ENCODE measurements at regions not wholly inside any gene's neighbourhood (a gene's known extent, or its start where the extent isn't known, plus 50 kb on each side); places are given as distances from the start of the nearest gene placed in this dataset.

DNA sequence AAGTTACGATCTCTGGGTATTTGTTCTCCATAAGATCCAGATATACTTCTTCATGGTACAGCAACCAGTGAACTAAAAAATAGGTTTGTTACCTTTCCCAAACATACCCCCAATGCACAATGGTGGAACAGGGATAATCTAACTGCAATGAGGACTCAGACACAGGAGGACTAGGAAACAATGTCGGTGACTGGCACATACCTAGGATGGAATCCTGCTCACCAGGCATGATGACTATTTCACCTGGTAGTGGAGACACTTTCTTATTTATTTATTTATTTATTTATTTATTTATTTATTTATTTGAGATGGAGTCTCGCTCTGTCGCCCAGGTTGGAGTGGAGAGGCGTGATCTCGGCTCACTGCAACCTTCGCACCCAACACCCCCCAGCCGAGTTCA, 159.9 kb upstream of the CCNH start:
- CTCF ChIA-PET, result no interaction called here
- H3K4me3 ChIP-seq (ENCODE audit: control insufficient read depth in 1 of 2, extremely low read depth in 1 of 2, low read length in 1 of 2), result no peak overlapping the region
- ATAC-seq (replicated peaks in 1 of 4) (no peak), DNase-seq (no peak)
- no peaks in the 10 kb centered on the region for H3K27me3 ChIP-seq (replicated peaks in 1 of 2; ENCODE audit: control insufficient read depth in 2 of 2, extremely low read depth in 1 of 2, insufficient read depth in 2 of 2, low read length in 1 of 2)
- H3K27ac ChIP-seq (ENCODE audit: low read length), result no peak overlapping the region
- Mint-ChIP-seq H3K4me3 (no peak overlapping the region), H3K27me3 (peaks cover 0 to 4% of the 10 kb centered on the region in 2 donors), H3K4me1 (no peaks in the 10 kb centered on the region), H3K9me3 (no peaks in the 10 kb centered on the region), H3K27ac (no peak overlapping the region), H3K36me3 (no peaks in the 10 kb centered on the region)
- no peaks in the 10 kb centered on the region for H3K9me3 ChIP-seq
- 100% methylated on average over 2 of the region's 8 CpGs for WGBS (ENCODE audit: insufficient coverage)
- no peaks in the 10 kb centered on the region for H3K36me3 ChIP-seq (ENCODE audit: control insufficient read depth in 2 of 2, extremely low read depth in 1 of 2, insufficient read depth in 1 of 2, low read length in 1 of 2)
- POLR2A ChIA-PET, result no interaction called here
- no peaks in the 10 kb centered on the region for H3K4me1 ChIP-seq (ENCODE audit: control insufficient read depth in 1 of 2, extremely low read depth in 1 of 2, insufficient read depth in 2 of 2, low read length in 2 of 2)

DNA sequence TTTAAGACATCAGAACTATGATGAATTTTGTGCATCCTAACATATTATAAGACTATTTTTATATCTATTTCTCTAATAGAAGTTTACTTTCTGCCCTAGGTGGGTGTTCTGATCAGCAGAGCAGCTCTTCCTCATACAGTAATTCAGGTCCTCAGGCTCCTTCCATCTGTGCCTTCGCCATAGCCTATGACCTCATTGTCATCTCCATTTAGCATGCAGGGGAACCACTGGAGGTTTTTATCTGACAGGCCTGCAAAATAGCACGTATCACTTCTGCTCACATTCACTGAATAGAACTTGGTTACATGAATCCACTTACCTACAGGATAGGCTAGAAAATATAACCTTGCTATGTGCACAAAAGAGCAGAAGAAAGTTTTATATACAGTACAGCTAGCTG, 159.4 kb upstream of the CCNH start:
- POLR2A ChIA-PET, result no interaction called here
- H3K4me3 Mint-ChIP-seq, result no peak overlapping the region
- H3K36me3 Mint-ChIP-seq, result no peaks in the 10 kb centered on the region
- H3K36me3 ChIP-seq (ENCODE audit: control insufficient read depth in 2 of 2, extremely low read depth in 1 of 2, insufficient read depth in 1 of 2, low read length in 1 of 2), result no peaks in the 10 kb centered on the region
- peaks cover 0 to 7% of the 10 kb centered on the region in 2 donors for H3K27me3 Mint-ChIP-seq
- CTCF ChIA-PET, result no interaction called here
- peaks cover 0 to 3% of the 10 kb centered on the region in 2 experiments for H3K27me3 ChIP-seq (replicated peaks in 1 of 2; ENCODE audit: control insufficient read depth in 2 of 2, extremely low read depth in 1 of 2, insufficient read depth in 2 of 2, low read length in 1 of 2)
- H3K4me1 ChIP-seq (ENCODE audit: control insufficient read depth in 1 of 2, extremely low read depth in 1 of 2, insufficient read depth in 2 of 2, low read length in 2 of 2), result no peaks in the 10 kb centered on the region
- no peak overlapping the region for H3K27ac ChIP-seq (ENCODE audit: low read length)
- WGBS (ENCODE audit: insufficient coverage), result 60% methylated on average over 2 of the region's 2 CpGs
- no peak overlapping the region for H3K4me3 ChIP-seq (ENCODE audit: control insufficient read depth in 1 of 2, extremely low read depth in 1 of 2, low read length in 1 of 2)
- ATAC-seq (replicated peaks in 1 of 4), result no peak
- no peaks in the 10 kb centered on the region for H3K9me3 ChIP-seq
- no peak overlapping the region for H3K27ac Mint-ChIP-seq
- no peaks in the 10 kb centered on the region for H3K4me1 Mint-ChIP-seq
- H3K9me3 Mint-ChIP-seq, result no peaks in the 10 kb centered on the region
- no peak for DNase-seq

DNA sequence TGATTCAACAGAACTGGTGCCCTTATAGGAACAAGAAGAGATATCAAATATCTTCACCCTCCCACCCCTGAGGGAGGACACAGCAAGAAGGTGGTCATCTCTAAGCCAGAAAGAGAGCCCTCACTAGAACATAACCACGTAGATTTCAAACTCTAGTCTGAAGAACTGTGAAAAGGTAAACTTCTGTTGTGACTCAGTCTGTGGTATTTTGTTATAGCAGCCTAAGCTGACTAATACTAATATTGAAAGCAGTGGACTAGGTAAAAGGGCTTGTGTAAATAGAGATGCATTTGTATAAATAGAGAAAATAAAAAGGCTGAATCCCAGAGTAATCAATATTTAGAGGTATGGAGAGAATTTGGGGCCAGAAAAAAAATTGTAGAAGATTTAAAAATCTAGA, 157.6 kb upstream of the CCNH start:
- H3K27me3 ChIP-seq (replicated peaks in 1 of 2; ENCODE audit: control insufficient read depth in 2 of 2, extremely low read depth in 1 of 2, insufficient read depth in 2 of 2, low read length in 1 of 2), result peaks cover 0 to 9% of the 10 kb centered on the region in 2 experiments
- Mint-ChIP-seq H3K36me3 (no peaks in the 10 kb centered on the region), H3K27ac (no peak overlapping the region), H3K27me3 (peaks cover 0 to 8% of the 10 kb centered on the region in 2 donors), H3K4me3 (no peak overlapping the region), H3K4me1 (no peaks in the 10 kb centered on the region), H3K9me3 (no peaks in the 10 kb centered on the region)
- no CpG with 5 or more reads among the region's 1 CpG for WGBS (ENCODE audit: insufficient coverage)
- no peaks in the 10 kb centered on the region for H3K9me3 ChIP-seq
- ChIA-PET CTCF (no interaction called here), POLR2A (no interaction called here)
- H3K4me3 ChIP-seq (ENCODE audit: control insufficient read depth in 1 of 2, extremely low read depth in 1 of 2, low read length in 1 of 2), result no peak overlapping the region
- ATAC-seq (replicated peaks in 1 of 4) (no peak), DNase-seq (no peak)
- no peaks in the 10 kb centered on the region for H3K36me3 ChIP-seq (ENCODE audit: control insufficient read depth in 2 of 2, extremely low read depth in 1 of 2, insufficient read depth in 1 of 2, low read length in 1 of 2)
- no peaks in the 10 kb centered on the region for H3K4me1 ChIP-seq (ENCODE audit: control insufficient read depth in 1 of 2, extremely low read depth in 1 of 2, insufficient read depth in 2 of 2, low read length in 2 of 2)
- no peak overlapping the region for H3K27ac ChIP-seq (ENCODE audit: low read length)

DNA sequence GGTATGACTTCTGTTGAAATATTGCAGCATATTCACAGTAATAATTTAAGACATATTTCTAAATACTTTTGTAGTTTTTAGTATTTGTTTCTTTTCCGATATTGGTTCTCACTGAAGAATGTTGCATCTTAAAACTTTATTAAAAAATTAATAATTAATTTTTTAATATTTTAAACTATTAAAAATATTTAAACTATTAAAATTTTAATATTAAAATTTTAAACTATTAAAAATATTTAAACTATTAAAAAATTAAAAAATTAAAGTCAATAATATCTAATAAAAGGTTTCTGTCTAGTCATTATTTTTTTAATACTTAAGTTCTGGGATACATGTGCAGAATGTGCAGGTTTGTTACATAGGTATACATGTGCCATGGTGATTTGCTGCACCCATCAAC, 149.3 kb upstream of the CCNH start:
- WGBS (ENCODE audit: insufficient coverage), result no CpG with 5 or more reads among the region's 1 CpG
- Mint-ChIP-seq H3K4me1 (no peaks in the 10 kb centered on the region), H3K36me3 (no peaks in the 10 kb centered on the region), H3K4me3 (no peak overlapping the region), H3K27ac (no peak overlapping the region), H3K27me3 (peaks cover 6% of the 10 kb centered on the region in 2 donors), H3K9me3 (peaks cover 0 to 3% (median 0%) of the 10 kb centered on the region in 3 donors)
- peaks cover 0 to 5% of the 10 kb centered on the region in 2 experiments for H3K27me3 ChIP-seq (replicated peaks in 1 of 2; ENCODE audit: control insufficient read depth in 2 of 2, extremely low read depth in 1 of 2, insufficient read depth in 2 of 2, low read length in 1 of 2)
- H3K4me1 ChIP-seq (ENCODE audit: control insufficient read depth in 1 of 2, extremely low read depth in 1 of 2, insufficient read depth in 2 of 2, low read length in 2 of 2), result no peaks in the 10 kb centered on the region
- DNase-seq (no peak), ATAC-seq (replicated peaks in 1 of 4) (no peak)
- no peak overlapping the region for H3K27ac ChIP-seq (ENCODE audit: low read length)
- CTCF ChIA-PET, result no interaction called here
- no peak overlapping the region for H3K4me3 ChIP-seq (ENCODE audit: control insufficient read depth in 1 of 2, extremely low read depth in 1 of 2, low read length in 1 of 2)
- H3K36me3 ChIP-seq (ENCODE audit: control insufficient read depth in 2 of 2, extremely low read depth in 1 of 2, insufficient read depth in 1 of 2, low read length in 1 of 2), result no peaks in the 10 kb centered on the region
- H3K9me3 ChIP-seq, result no peaks in the 10 kb centered on the region
- POLR2A ChIA-PET, result no interaction called here

GRCh38 chr5:87560528-87560927, 147.8 kb upstream of the CCNH start:
- WGBS (ENCODE audit: insufficient coverage), result 80% methylated on average over 1 of the region's 2 CpGs
- Histone ChIP-seq H3K4me3 (ENCODE audit: control insufficient read depth in 1 of 2, extremely low read depth in 1 of 2, low read length in 1 of 2) (no peak overlapping the region), H3K27me3 (replicated peaks in 1 of 2; ENCODE audit: control insufficient read depth in 2 of 2, extremely low read depth in 1 of 2, insufficient read depth in 2 of 2, low read length in 1 of 2) (no peaks in the 10 kb centered on the region), H3K36me3 (ENCODE audit: control insufficient read depth in 2 of 2, extremely low read depth in 1 of 2, insufficient read depth in 1 of 2, low read length in 1 of 2) (no peaks in the 10 kb centered on the region), H3K9me3 (no peaks in the 10 kb centered on the region), H3K27ac (ENCODE audit: low read length) (no peak overlapping the region), H3K4me1 (ENCODE audit: control insufficient read depth in 1 of 2, extremely low read depth in 1 of 2, insufficient read depth in 2 of 2, low read length in 2 of 2) (no peaks in the 10 kb centered on the region)
- DNase-seq (no peak), ATAC-seq (replicated peaks in 1 of 4) (no peak)
- Mint-ChIP-seq H3K4me3 (no peak overlapping the region), H3K36me3 (no peaks in the 10 kb centered on the region), H3K27ac (no peak overlapping the region), H3K9me3 (peaks cover 0 to 3% (median 0%) of the 10 kb centered on the region in 3 donors), H3K4me1 (no peaks in the 10 kb centered on the region), H3K27me3 (peaks cover 3 to 10% of the 10 kb centered on the region in 2 donors)
- POLR2A ChIA-PET, result no interaction called here
- CTCF ChIA-PET, result no interaction called here

- POLR2A ChIA-PET, result no interaction called here
- ATAC-seq (replicated peaks in 1 of 4) (no peak), DNase-seq (no peak)
- Mint-ChIP-seq H3K4me3 (no peak overlapping the region), H3K36me3 (no peaks in the 10 kb centered on the region), H3K27ac (no peak overlapping the region), H3K4me1 (no peaks in the 10 kb centered on the region), H3K9me3 (peaks cover 0 to 8% (median 2%) of the 10 kb centered on the region in 3 donors), H3K27me3 (peaks cover 3 to 10% of the 10 kb centered on the region in 2 donors)
- no CpG with 5 or more reads among the region's 1 CpG for WGBS (ENCODE audit: insufficient coverage)
- Histone ChIP-seq H3K36me3 (ENCODE audit: control insufficient read depth in 2 of 2, extremely low read depth in 1 of 2, insufficient read depth in 1 of 2, low read length in 1 of 2) (no peaks in the 10 kb centered on the region), H3K27me3 (replicated peaks in 1 of 2; ENCODE audit: control insufficient read depth in 2 of 2, extremely low read depth in 1 of 2, insufficient read depth in 2 of 2, low read length in 1 of 2) (peaks cover 0 to 3% of the 10 kb centered on the region in 2 experiments), H3K9me3 (no peaks in the 10 kb centered on the region), H3K27ac (ENCODE audit: low read length) (no peak overlapping the region), H3K4me3 (ENCODE audit: control insufficient read depth in 1 of 2, extremely low read depth in 1 of 2, low read length in 1 of 2) (no peak overlapping the region), H3K4me1 (ENCODE audit: control insufficient read depth in 1 of 2, extremely low read depth in 1 of 2, insufficient read depth in 2 of 2, low read length in 2 of 2) (no peaks in the 10 kb centered on the region)
- CTCF ChIA-PET, result no interaction called here
Observed at GRCh38 chr5:87551911-87552310, 139.2 kb upstream of the CCNH start.

GRCh38 chr5:87541676-87542075, 128.9 kb upstream of the CCNH start:
- no peak overlapping the region for H3K27ac Mint-ChIP-seq
- Histone ChIP-seq H3K36me3 (ENCODE audit: control insufficient read depth in 2 of 2, extremely low read depth in 1 of 2, insufficient read depth in 1 of 2, low read length in 1 of 2) (no peaks in the 10 kb centered on the region), H3K4me3 (ENCODE audit: control insufficient read depth in 1 of 2, extremely low read depth in 1 of 2, low read length in 1 of 2) (no peak overlapping the region), H3K9me3 (no peaks in the 10 kb centered on the region), H3K27ac (ENCODE audit: low read length) (no peak overlapping the region), H3K27me3 (replicated peaks in 1 of 2; ENCODE audit: control insufficient read depth in 2 of 2, extremely low read depth in 1 of 2, insufficient read depth in 2 of 2, low read length in 1 of 2) (no peaks in the 10 kb centered on the region), H3K4me1 (ENCODE audit: control insufficient read depth in 1 of 2, extremely low read depth in 1 of 2, insufficient read depth in 2 of 2, low read length in 2 of 2) (no peaks in the 10 kb centered on the region)
- H3K4me3 Mint-ChIP-seq, result no peak overlapping the region
- WGBS (ENCODE audit: insufficient coverage), result no CpG with 5 or more reads among the region's 5 CpGs
- no peaks in the 10 kb centered on the region for H3K4me1 Mint-ChIP-seq
- DNase-seq (no peak), ATAC-seq (replicated peaks in 1 of 4) (no peak)
- CTCF ChIA-PET, result no interaction called here
- no peaks in the 10 kb centered on the region for H3K9me3 Mint-ChIP-seq
- H3K36me3 Mint-ChIP-seq, result no peaks in the 10 kb centered on the region
- POLR2A ChIA-PET, result no interaction called here
- peaks cover 3 to 6% of the 10 kb centered on the region in 2 donors for H3K27me3 Mint-ChIP-seq
